SK-N-SH treated with all-trans-retinoic acid at 6 μM for 48 hours (cell line): ENCODE measurements at regions not wholly inside any gene's neighbourhood (a gene's known extent, or its start where the extent isn't known, plus 50 kb on each side); places are given as distances from the start of the nearest gene placed in this dataset.

Experiments used
- ATAC-seq: fragments of 200-7000 bp; cut with Tn5 transposase; 3 replicates; pipeline ENCODE4 v1.9.1; 2020; ENCODE audit warnings: mild to moderate bottlenecking, moderate library complexity
- ARNTL ChIP-seq: fragments of 450-650 bp; formaldehyde crosslinking; IDR thresholded peaks from 2 replicates; pipeline ENCODE4 v1.5.0; 2020; ENCODE audit warnings: low read depth, mild to moderate bottlenecking, moderate library complexity, borderline replicate concordance
- BACH2 ChIP-seq: fragments of 250-450 bp; sonication (Bioruptor Pico); IDR thresholded peaks from 2 replicates; pipeline ENCODE4 v1.9.0; 2021; ENCODE audit warnings: mild to moderate bottlenecking, borderline replicate concordance
- CSDC2 ChIP-seq: fragments of 250-450 bp; sonication (Bioruptor Pico); IDR thresholded peaks from 2 replicates; pipeline ENCODE4 v1.5.0; 2020; ENCODE audit warnings: mild to moderate bottlenecking, moderate library complexity
- ESRRG ChIP-seq: fragments of 250-450 bp; sonication (Bioruptor Pico); IDR thresholded peaks from 2 replicates; pipeline ENCODE4 v1.6.1; 2021; ENCODE audit warnings: mild to moderate bottlenecking
- GLIS3 ChIP-seq: fragments of 250-450 bp; sonication (Bioruptor Pico); IDR thresholded peaks from 2 replicates; pipeline ENCODE4 v1.5.0; 2020; ENCODE audit warnings: mild to moderate bottlenecking, moderate library complexity
- OSR1 ChIP-seq: fragments of 250-450 bp; sonication (Bioruptor Pico); IDR thresholded peaks from 2 replicates; pipeline ENCODE4 v1.8.0; 2022; ENCODE audit warnings: moderate library complexity, mild to moderate bottlenecking, inconsistent platforms
- PPARA ChIP-seq: fragments of 250-450 bp; sonication (Bioruptor Pico); IDR thresholded peaks from 2 replicates; pipeline ENCODE4 v1.5.0; 2020; ENCODE audit warnings: mild to moderate bottlenecking, borderline replicate concordance
- RARB ChIP-seq: fragments of 250-450 bp; sonication (Bioruptor Pico); IDR thresholded peaks from 2 replicates; pipeline ENCODE4 v1.8.0; 2021; ENCODE audit warnings: mild to moderate bottlenecking, moderate library complexity
- SNAI2 ChIP-seq: fragments of 250-450 bp; sonication (Bioruptor Pico); IDR thresholded peaks from 2 replicates; pipeline ENCODE4 v1.5.0; 2020; ENCODE audit warnings: mild to moderate bottlenecking, moderate library complexity
- TCF4 ChIP-seq: fragments of 250-450 bp; sonication (Bioruptor Pico); IDR thresholded peaks from 2 replicates; pipeline ENCODE4 v1.8.0; 2021; ENCODE audit warnings: mild to moderate bottlenecking, moderate library complexity, borderline replicate concordance
- TOX ChIP-seq: fragments of 250-450 bp; sonication (Bioruptor Pico); IDR thresholded peaks from 2 replicates; pipeline ENCODE4 v1.8.0; 2021; ENCODE audit warnings: mild to moderate bottlenecking, moderate library complexity, borderline replicate concordance
- ZC3H10 ChIP-seq: fragments of 250-450 bp; sonication (Bioruptor Pico); IDR thresholded peaks from 2 replicates; pipeline ENCODE4 v1.5.1; 2021; ENCODE audit warnings: mild to moderate bottlenecking, moderate library complexity
- ZFP3 ChIP-seq: fragments of 250-450 bp; sonication (Bioruptor Pico); IDR thresholded peaks from 2 replicates; pipeline ENCODE4 v1.5.0; 2020; ENCODE audit warnings: mild to moderate bottlenecking, moderate library complexity
- ZFP30 ChIP-seq: fragments of 450-650 bp; formaldehyde crosslinking; IDR thresholded peaks from 2 replicates; pipeline ENCODE4 v1.5.0; 2022; ENCODE audit warnings: mild to moderate bottlenecking, moderate library complexity
- ZNF565 ChIP-seq: fragments of 450-650 bp; formaldehyde crosslinking; conservative IDR thresholded peaks from 2 replicates; pipeline ENCODE4 v1.5.0; 2020; ENCODE audit warnings: low read depth, mild to moderate bottlenecking, moderate library complexity
- ZNF70 ChIP-seq: fragments of 450-650 bp; formaldehyde crosslinking; IDR thresholded peaks from 2 replicates; pipeline ENCODE4 v1.5.0; 2020; ENCODE audit warnings: mild to moderate bottlenecking, moderate library complexity
- TF ChIP-seq, protein P1 (sequence below): fragments of 250-450 bp; sonication (Bioruptor Pico); IDR thresholded peaks from 2 replicates; pipeline ENCODE4 v1.5.1; 2020; ENCODE audit warnings: low read depth, mild to moderate bottlenecking, moderate library complexity
- TF ChIP-seq, protein P2 (sequence below): fragments of 250-450 bp; sonication (Bioruptor Pico); IDR thresholded peaks from 2 replicates; pipeline ENCODE4 v1.5.0; 2020; ENCODE audit warnings: mild to moderate bottlenecking, moderate library complexity
- TF ChIP-seq, protein P3 (sequence below): fragments of 250-450 bp; sonication (Bioruptor Pico); IDR thresholded peaks from 2 replicates; pipeline ENCODE4 v1.8.0; 2021; ENCODE audit warnings: low read depth, mild to moderate bottlenecking, moderate library complexity, borderline replicate concordance
- TF ChIP-seq, protein P4 (sequence below): fragments of 250-450 bp; sonication (Bioruptor Pico); IDR thresholded peaks from 2 replicates; pipeline ENCODE4 v1.8.0; 2020; ENCODE audit warnings: mild to moderate bottlenecking, moderate library complexity, borderline replicate concordance
- TF ChIP-seq, protein P5 (sequence below): fragments of 250-450 bp; sonication (Bioruptor Pico); IDR thresholded peaks from 2 replicates; pipeline ENCODE4 v1.5.1; 2021; ENCODE audit warnings: mild to moderate bottlenecking, moderate library complexity

DNA sequence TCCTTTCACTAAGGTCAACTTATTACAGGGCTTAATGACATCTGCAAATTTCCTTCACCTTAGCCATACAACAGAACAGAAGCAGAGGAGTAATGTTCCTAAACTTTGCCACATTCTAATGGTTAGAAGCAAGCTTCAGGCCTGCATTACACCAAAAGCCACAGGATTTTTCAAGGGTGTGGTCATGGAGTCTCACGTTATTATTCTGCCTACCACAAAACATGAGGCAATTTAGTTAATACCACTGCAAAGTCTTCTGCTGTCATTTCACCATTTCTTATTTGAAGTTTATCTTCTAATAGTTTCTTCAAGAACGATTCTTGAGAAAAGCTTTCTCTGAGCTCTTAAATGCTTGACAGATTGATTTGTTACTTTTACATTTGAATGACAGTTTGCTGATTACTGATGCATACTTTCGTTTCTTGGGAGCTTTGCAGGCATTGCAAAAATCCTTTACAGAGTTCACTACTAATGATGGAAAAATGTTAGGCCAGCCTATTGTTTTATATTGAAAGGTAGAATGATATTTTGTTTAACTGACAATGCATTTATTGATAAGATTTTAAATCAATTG, 1257.1 kb downstream of the NSUN3 start:
- ATAC-seq, result no peak
- no peak for TF ChIP-seq OSR1

DNA sequence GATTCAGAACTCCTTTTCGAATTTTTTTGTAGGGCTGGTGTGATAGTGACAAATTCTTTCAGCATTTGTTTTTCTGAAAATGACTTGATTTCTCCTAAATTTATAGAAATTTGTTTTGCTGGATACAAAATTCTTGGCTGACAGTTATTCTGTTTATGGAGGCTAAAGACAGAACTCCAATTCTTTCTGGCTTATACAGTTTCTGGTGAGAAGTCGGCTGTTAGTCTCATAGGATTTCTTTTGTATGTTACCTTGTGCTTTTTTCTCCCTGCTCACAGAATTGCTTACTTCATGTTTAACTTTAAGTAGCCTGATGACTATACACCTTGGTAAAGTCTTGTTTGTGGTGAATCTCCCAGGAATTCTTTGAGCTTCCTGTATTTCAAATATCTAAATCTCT, 1264.6 kb downstream of the NSUN3 start:
- ATAC-seq, result no peak
- no peak for TF ChIP-seq ESRRG (CRISPR knock-in tag)
- no peak for TF ChIP-seq ZFP3 (CRISPR knock-in tag)
- TF ChIP-seq ZC3H10, result no peak
- no peak for TF ChIP-seq ARNTL
- TF ChIP-seq GLIS3 (CRISPR knock-in tag), result no peak

DNA sequence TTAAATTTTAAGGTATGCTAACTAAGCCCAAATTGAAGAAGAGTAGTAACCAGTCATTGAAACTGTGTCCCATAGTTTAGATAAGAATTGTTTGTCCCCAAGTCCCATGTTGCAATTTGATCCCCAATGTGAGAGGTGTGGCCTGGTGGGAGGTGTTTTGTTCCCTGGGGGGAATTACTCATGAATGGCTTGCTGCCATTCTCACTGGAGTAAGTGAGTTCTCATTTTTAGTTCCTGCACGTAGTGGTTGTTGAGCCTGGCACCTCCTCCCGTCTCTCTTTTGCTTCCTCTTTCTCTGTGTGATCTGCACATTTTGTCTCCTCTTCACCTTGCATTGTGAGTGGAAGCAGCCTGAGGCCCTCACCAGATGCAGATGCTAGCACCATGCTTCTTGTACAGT, 1271.0 kb downstream of the NSUN3 start:
- no peak for TF ChIP-seq ZNF70
- TF ChIP-seq ARNTL, result no peak
- TF ChIP-seq ZFP30, result no peak
- ATAC-seq, result no peak

DNA sequence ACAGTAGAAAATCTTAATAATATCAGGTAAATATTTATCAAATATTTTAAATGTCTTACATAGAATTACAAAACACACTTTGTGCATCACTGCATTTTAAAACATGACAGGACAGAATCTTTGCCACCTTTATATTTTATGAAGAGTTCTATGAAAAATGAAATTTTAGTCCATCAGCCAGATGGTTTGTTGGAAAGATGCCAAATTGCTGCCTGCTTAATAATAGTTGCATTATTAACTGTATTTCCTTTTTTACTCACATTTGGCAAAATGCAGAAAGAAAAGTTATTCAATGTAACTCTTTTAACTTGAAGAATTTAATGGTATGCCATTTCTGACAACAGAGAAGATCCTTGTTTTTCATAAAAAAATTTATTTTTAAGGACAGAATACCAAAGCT, 1271.6 kb downstream of the NSUN3 start:
- ATAC-seq, result no peak

DNA sequence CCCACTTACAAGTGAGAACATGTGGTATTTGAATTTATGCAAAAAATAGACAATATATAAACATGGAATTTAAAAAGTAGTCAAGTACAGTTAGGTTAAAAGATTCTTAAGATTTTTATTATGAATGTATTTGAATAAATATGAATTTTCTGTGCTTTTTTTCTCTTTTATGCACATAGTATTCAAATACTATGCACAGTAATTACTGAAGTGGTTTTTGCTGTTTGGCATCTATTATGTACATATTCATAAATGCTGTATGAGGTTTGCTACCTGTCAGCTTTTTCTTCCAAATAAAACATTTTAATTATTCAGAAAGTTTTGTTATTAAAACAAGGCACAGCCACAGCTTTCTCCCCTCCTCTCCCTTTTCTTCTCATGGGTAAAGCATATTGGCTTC, 1272.7 kb downstream of the NSUN3 start:
- TF ChIP-seq, protein P1, sequence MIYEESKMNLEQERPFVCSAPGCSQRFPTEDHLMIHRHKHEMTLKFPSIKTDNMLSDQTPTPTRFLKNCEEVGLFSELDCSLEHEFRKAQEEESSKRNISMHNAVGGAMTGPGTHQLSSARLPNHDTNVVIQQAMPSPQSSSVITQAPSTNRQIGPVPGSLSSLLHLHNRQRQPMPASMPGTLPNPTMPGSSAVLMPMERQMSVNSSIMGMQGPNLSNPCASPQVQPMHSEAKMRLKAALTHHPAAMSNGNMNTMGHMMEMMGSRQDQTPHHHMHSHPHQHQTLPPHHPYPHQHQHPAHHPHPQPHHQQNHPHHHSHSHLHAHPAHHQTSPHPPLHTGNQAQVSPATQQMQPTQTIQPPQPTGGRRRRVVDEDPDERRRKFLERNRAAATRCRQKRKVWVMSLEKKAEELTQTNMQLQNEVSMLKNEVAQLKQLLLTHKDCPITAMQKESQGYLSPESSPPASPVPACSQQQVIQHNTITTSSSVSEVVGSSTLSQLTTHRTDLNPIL (CRISPR knock-in tag), result no peak
- TF ChIP-seq ZFP3 (CRISPR knock-in tag), result no peak
- no peak for TF ChIP-seq ZNF70
- TF ChIP-seq BACH2, result no peak
- TF ChIP-seq, protein P2, sequence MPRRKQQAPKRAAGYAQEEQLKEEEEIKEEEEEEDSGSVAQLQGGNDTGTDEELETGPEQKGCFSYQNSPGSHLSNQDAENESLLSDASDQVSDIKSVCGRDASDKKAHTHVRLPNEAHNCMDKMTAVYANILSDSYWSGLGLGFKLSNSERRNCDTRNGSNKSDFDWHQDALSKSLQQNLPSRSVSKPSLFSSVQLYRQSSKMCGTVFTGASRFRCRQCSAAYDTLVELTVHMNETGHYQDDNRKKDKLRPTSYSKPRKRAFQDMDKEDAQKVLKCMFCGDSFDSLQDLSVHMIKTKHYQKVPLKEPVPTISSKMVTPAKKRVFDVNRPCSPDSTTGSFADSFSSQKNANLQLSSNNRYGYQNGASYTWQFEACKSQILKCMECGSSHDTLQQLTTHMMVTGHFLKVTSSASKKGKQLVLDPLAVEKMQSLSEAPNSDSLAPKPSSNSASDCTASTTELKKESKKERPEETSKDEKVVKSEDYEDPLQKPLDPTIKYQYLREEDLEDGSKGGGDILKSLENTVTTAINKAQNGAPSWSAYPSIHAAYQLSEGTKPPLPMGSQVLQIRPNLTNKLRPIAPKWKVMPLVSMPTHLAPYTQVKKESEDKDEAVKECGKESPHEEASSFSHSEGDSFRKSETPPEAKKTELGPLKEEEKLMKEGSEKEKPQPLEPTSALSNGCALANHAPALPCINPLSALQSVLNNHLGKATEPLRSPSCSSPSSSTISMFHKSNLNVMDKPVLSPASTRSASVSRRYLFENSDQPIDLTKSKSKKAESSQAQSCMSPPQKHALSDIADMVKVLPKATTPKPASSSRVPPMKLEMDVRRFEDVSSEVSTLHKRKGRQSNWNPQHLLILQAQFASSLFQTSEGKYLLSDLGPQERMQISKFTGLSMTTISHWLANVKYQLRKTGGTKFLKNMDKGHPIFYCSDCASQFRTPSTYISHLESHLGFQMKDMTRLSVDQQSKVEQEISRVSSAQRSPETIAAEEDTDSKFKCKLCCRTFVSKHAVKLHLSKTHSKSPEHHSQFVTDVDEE (CRISPR knock-in tag), result no peak
- TF ChIP-seq, protein P3, sequence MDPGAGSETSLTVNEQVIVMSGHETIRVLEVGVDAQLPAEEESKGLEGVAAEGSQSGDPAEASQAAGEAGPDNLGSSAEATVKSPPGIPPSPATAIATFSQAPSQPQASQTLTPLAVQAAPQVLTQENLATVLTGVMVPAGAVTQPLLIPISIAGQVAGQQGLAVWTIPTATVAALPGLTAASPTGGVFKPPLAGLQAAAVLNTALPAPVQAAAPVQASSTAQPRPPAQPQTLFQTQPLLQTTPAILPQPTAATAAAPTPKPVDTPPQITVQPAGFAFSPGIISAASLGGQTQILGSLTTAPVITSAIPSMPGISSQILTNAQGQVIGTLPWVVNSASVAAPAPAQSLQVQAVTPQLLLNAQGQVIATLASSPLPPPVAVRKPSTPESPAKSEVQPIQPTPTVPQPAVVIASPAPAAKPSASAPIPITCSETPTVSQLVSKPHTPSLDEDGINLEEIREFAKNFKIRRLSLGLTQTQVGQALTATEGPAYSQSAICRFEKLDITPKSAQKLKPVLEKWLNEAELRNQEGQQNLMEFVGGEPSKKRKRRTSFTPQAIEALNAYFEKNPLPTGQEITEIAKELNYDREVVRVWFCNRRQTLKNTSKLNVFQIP (CRISPR knock-in tag), result no peak
- no peak for TF ChIP-seq CSDC2 (CRISPR knock-in tag)
- no peak for TF ChIP-seq ZC3H10
- no peak for TF ChIP-seq RARB (CRISPR knock-in tag)
- TF ChIP-seq, protein P4, sequence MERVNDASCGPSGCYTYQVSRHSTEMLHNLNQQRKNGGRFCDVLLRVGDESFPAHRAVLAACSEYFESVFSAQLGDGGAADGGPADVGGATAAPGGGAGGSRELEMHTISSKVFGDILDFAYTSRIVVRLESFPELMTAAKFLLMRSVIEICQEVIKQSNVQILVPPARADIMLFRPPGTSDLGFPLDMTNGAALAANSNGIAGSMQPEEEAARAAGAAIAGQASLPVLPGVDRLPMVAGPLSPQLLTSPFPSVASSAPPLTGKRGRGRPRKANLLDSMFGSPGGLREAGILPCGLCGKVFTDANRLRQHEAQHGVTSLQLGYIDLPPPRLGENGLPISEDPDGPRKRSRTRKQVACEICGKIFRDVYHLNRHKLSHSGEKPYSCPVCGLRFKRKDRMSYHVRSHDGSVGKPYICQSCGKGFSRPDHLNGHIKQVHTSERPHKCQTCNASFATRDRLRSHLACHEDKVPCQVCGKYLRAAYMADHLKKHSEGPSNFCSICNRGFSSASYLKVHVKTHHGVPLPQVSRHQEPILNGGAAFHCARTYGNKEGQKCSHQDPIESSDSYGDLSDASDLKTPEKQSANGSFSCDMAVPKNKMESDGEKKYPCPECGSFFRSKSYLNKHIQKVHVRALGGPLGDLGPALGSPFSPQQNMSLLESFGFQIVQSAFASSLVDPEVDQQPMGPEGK (CRISPR knock-in tag), result no peak
- no peak for TF ChIP-seq SNAI2 (CRISPR knock-in tag)
- no peak for TF ChIP-seq TOX (CRISPR knock-in tag)
- TF ChIP-seq PPARA (CRISPR knock-in tag), result no peak
- TF ChIP-seq, protein P5, sequence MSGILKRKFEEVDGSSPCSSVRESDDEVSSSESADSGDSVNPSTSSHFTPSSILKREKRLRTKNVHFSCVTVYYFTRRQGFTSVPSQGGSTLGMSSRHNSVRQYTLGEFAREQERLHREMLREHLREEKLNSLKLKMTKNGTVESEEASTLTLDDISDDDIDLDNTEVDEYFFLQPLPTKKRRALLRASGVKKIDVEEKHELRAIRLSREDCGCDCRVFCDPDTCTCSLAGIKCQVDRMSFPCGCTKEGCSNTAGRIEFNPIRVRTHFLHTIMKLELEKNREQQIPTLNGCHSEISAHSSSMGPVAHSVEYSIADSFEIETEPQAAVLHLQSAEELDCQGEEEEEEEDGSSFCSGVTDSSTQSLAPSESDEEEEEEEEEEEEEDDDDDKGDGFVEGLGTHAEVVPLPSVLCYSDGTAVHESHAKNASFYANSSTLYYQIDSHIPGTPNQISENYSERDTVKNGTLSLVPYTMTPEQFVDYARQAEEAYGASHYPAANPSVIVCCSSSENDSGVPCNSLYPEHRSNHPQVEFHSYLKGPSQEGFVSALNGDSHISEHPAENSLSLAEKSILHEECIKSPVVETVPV (CRISPR knock-in tag), result no peak
- TF ChIP-seq ARNTL, result no peak
- TF ChIP-seq ZFP30, result no peak
- TF ChIP-seq TCF4 (CRISPR knock-in tag), result no peak
- no peak for TF ChIP-seq OSR1
- no peak for TF ChIP-seq ZNF565 (CRISPR knock-in tag)
- no peak for ATAC-seq

More for the DNA sequence above, 1271.6 kb downstream of the NSUN3 start:
- TF ChIP-seq, protein P4 (CRISPR knock-in tag), result no peak
